Erythroblast (primary cell): ENCODE measurements at regions not wholly inside any gene's neighbourhood (a gene's known extent, or its start where the extent isn't known, plus 50 kb on each side); places are given as distances from the start of the nearest gene placed in this dataset.

Experiments used
- DNase-seq, 2 experiments: peaks; one replicate each; lab custom pipeline; 2025; lab: John Stamatoyannopoulos, UW
- GATA1 ChIP-seq: IDR thresholded peaks from 2 replicates; pipeline ENCODE4 v1.6.1; 2011; ENCODE audit warnings: low read depth, mild to moderate bottlenecking, control low read depth, low read length, moderate library complexity
- POLR2A ChIP-seq: IDR thresholded peaks from 2 replicates; pipeline ENCODE4 v1.6.1; 2011; ENCODE audit warnings: mild to moderate bottlenecking, low read length

- DNase-seq, result no peak
- TF ChIP-seq GATA1 (no peak), POLR2A (no peak)
Observed at GRCh38 chr15:70281261-70281810, 183.6 kb upstream of the TLE3 start.

- DNase-seq, result no peak
- TF ChIP-seq GATA1, result no peak
- TF ChIP-seq POLR2A, result no peak
Observed at GRCh38 chr15:70280781-70281180, 183.1 kb upstream of the TLE3 start.

- TF ChIP-seq POLR2A (no peak), GATA1 (no peak)
Observed at GRCh38 chr15:70279096-70279495, 181.4 kb upstream of the TLE3 start.

GRCh38 chr15:70278644-70279043, 180.9 kb upstream of the TLE3 start:
- no peak for DNase-seq
- TF ChIP-seq POLR2A, result no peak
- TF ChIP-seq GATA1, result no peak

More at GRCh38 chr15:70279096-70279495, 181.4 kb upstream of the TLE3 start:
- no peak for DNase-seq

DNA sequence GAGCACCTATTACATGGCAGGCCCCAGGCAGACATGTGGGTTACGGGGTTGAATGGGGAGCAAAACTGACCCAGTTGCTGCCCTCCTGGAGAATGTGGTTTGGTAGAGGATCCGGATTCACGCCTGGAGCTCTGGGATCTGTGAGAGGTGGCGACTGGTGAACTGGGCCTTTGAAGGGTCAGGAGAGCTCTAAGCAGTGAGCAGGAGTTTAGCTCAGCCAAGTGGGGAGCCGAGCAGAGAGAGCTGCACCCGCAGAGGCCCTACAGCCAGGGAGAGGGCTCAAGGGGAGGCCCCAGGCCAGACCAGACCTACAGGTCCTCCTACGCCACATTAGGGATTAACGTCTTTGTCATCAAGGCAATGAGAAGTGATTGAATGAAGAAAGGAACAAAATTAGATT, 179.8 kb upstream of the TLE3 start:
- no peak for DNase-seq
- TF ChIP-seq GATA1 (no peak), POLR2A (no peak)

GRCh38 chr15:70276401-70276800, 178.7 kb upstream of the TLE3 start:
- TF ChIP-seq POLR2A, result no peak
- TF ChIP-seq GATA1, result no peak
- DNase-seq, result no peak

GRCh38 chr15:70275461-70276138, 177.9 kb upstream of the TLE3 start:
- DNase-seq, result no peak
- TF ChIP-seq POLR2A (no peak), GATA1 (no peak)

GRCh38 chr15:70274908-70275307, 177.2 kb upstream of the TLE3 start:
- no peak for DNase-seq
- TF ChIP-seq GATA1 (no peak), POLR2A (no peak)

- TF ChIP-seq GATA1 (no peak), POLR2A (no peak)
- no peak for DNase-seq
Observed at GRCh38 chr15:70274255-70274880, 176.7 kb upstream of the TLE3 start.

GRCh38 chr15:70273808-70274207, 176.1 kb upstream of the TLE3 start:
- no peak for DNase-seq
- TF ChIP-seq POLR2A (no peak), GATA1 (no peak)

GRCh38 chr15:70272565-70273355, 175.0 kb upstream of the TLE3 start:
- TF ChIP-seq POLR2A, result no peak
- no peak for TF ChIP-seq GATA1

DNA sequence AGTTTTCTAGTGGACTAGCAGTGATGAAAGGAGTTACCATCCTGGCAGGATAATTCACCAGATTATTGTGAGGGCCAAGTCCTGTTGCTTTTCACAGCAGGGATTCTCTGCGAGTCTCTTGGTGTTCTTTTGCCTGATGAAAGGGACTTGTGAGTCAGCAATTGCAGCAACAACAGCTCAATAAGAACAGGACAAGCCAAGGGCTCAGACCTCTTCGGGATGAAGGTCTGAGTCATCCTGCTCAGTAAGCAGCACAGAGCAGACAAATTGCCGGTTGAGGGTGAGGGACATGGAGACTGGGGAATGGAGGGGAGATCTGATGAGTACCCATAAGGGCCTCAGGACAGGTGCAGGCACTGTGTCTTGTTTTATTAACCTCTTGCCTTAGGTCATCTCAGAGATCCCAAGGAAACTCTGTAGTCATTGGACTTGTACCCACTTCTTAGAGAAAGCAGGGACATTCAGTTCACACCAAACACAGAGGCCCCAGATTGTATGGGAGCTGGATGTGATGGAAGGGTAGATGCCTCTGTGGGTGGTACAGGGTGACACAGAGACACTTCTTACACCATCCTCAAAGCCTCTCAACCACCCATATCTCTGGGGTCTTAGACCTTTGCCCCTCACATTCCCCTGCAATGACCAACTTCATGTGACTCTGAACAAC, 173.8 kb upstream of the TLE3 start:
- no peak for DNase-seq
- TF ChIP-seq GATA1 (no peak), POLR2A (no peak)

More at GRCh38 chr15:70272565-70273355, 175.0 kb upstream of the TLE3 start:
- DNase-seq, result no peak

DNA sequence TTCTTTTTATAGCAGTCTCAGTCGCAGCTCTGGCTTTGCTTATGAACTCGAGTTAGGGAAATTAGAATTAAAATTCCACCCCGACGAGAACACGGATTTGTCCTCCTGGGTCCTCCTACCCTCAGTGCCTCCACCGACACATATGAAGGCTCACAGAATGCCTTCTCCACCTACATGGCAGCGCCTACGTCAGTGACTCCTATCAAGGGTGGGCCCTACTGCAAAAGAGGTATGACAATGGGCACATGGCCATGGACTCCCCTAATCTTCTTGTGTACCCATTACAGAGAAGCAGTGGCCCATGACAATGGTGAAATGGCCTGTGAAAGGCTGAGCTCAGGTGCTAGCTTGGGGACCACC, 173.0 kb upstream of the TLE3 start:
- TF ChIP-seq GATA1 (no peak), POLR2A (no peak)
- DNase-seq, result no peak
